ENCODE measurements at regions not wholly inside any gene's neighbourhood (a gene's known extent, or its start where the extent isn't known, plus 50 kb on each side); places are given as distances from the start of the nearest gene placed in this dataset.

GRCh38 chr6:106790935-106791334 lies 161.6 kb downstream of the QRSL1 start:
- TF ChIP-seq MXI1 (IDR thresholded peaks at IDR 0.05; ENCODE audit: low read depth, low read length) (no peak), EZH2phosphoT487 (IDR thresholded peaks at IDR 0.05; ENCODE audit: borderline replicate concordance, low read depth) (no peak), EP300 (IDR thresholded peaks at IDR 0.05; ENCODE audit: borderline replicate concordance in 1 of 2, low read depth in 1 of 2, low read length in 1 of 2) (no peak), POLR2AphosphoS5 (IDR thresholded peaks at IDR 0.05; ENCODE audit: low read depth, low read length) (no peak), RAD21 (IDR thresholded peaks at IDR 0.05; ENCODE audit: low read length) (no peak), CHD2 (IDR thresholded peaks at IDR 0.05; ENCODE audit: low read length, partially characterized antibody) (no peak)
- TF ChIP-seq, protein P1, sequence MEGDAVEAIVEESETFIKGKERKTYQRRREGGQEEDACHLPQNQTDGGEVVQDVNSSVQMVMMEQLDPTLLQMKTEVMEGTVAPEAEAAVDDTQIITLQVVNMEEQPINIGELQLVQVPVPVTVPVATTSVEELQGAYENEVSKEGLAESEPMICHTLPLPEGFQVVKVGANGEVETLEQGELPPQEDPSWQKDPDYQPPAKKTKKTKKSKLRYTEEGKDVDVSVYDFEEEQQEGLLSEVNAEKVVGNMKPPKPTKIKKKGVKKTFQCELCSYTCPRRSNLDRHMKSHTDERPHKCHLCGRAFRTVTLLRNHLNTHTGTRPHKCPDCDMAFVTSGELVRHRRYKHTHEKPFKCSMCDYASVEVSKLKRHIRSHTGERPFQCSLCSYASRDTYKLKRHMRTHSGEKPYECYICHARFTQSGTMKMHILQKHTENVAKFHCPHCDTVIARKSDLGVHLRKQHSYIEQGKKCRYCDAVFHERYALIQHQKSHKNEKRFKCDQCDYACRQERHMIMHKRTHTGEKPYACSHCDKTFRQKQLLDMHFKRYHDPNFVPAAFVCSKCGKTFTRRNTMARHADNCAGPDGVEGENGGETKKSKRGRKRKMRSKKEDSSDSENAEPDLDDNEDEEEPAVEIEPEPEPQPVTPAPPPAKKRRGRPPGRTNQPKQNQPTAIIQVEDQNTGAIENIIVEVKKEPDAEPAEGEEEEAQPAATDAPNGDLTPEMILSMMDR (IDR thresholded peaks at IDR 0.05): no peak
- TF ChIP-seq, protein P2, sequence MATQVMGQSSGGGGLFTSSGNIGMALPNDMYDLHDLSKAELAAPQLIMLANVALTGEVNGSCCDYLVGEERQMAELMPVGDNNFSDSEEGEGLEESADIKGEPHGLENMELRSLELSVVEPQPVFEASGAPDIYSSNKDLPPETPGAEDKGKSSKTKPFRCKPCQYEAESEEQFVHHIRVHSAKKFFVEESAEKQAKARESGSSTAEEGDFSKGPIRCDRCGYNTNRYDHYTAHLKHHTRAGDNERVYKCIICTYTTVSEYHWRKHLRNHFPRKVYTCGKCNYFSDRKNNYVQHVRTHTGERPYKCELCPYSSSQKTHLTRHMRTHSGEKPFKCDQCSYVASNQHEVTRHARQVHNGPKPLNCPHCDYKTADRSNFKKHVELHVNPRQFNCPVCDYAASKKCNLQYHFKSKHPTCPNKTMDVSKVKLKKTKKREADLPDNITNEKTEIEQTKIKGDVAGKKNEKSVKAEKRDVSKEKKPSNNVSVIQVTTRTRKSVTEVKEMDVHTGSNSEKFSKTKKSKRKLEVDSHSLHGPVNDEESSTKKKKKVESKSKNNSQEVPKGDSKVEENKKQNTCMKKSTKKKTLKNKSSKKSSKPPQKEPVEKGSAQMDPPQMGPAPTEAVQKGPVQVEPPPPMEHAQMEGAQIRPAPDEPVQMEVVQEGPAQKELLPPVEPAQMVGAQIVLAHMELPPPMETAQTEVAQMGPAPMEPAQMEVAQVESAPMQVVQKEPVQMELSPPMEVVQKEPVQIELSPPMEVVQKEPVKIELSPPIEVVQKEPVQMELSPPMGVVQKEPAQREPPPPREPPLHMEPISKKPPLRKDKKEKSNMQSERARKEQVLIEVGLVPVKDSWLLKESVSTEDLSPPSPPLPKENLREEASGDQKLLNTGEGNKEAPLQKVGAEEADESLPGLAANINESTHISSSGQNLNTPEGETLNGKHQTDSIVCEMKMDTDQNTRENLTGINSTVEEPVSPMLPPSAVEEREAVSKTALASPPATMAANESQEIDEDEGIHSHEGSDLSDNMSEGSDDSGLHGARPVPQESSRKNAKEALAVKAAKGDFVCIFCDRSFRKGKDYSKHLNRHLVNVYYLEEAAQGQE (IDR thresholded peaks at IDR 0.05; ENCODE audit: low read depth, low read length): no peak
